Nephron progenitor cell (in vitro differentiated cells): ENCODE measurements at regions not wholly inside any gene's neighbourhood (a gene's known extent, or its start where the extent isn't known, plus 50 kb on each side); places are given as distances from the start of the nearest gene placed in this dataset.

Experiments
- DNase-seq: peaks from one replicate; pipeline ENCODE4 v3.0.0; 2021
- H3K27ac Mint-ChIP-seq: 2 replicates; pipeline ENCODE4 v1.8.0; 2021; ENCODE audit warnings: mild to moderate bottlenecking, moderate library complexity, mixed read lengths
- H3K27me3 Mint-ChIP-seq: 2 replicates; pipeline ENCODE4 v1.8.0; 2021; ENCODE audit warnings: mild to moderate bottlenecking, low read depth, mixed read lengths; ENCODE audit not compliant: poor library complexity
- H3K36me3 Mint-ChIP-seq: 2 replicates; pipeline ENCODE4 v1.8.0; 2021; ENCODE audit warnings: low read depth, mixed read lengths
- H3K4me1 Mint-ChIP-seq: 2 replicates; pipeline ENCODE4 v1.8.0; 2021; ENCODE audit warnings: mixed read lengths
- H3K4me3 Mint-ChIP-seq: 2 replicates; pipeline ENCODE4 v1.8.0; 2021; ENCODE audit warnings: mild to moderate bottlenecking, moderate library complexity, mixed read lengths
- H3K9me3 Mint-ChIP-seq: 2 replicates; pipeline ENCODE4 v1.8.0; 2021; ENCODE audit warnings: mild to moderate bottlenecking, moderate library complexity, mixed read lengths
- CTCF ChIP-seq: fragments of 200-600 bp; sonication (generic); IDR thresholded peaks from 2 replicates; pipeline ENCODE4 v1.5.0; 2021; ENCODE audit warnings: antibody characterized with exemption

DNA sequence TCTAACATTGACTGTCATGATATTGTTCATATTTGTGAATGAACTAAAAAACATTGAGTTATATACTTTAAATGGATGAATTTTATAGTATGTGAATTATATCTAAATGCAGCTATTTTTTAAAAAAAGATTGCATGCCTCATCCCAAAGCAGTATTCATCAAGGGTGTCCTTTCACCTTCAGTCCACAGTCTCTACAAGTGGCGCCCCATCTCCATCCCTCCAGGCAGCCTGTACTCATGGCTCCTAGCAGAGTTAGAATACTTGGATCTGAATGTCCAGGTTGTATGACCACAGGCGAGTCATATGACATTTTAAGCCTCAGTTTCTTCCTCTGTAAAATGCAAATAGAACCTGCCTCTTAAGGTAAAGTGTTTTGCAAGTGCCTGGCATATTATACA lies 69.8 kb downstream of the TMEM100 start:
- Mint-ChIP-seq H3K27ac (no peak overlapping the region), H3K4me1 (peaks cover 22% of the 10 kb centered on the region), H3K36me3 (no peaks in the 10 kb centered on the region), H3K4me3 (no peak overlapping the region), H3K27me3 (peaks cover 4% of the 10 kb centered on the region), H3K9me3 (no peaks in the 10 kb centered on the region)
- DNase-seq: no peak
- TF ChIP-seq CTCF: no peak

- Mint-ChIP-seq H3K27me3 (peaks cover 4% of the 10 kb centered on the region), H3K9me3 (no peaks in the 10 kb centered on the region)
- TF ChIP-seq CTCF: no peak
These were observed 70.4 kb downstream of the TMEM100 start for GRCh38 chr17:55652114-55652823.

GRCh38 chr17:55649957-55650597 lies 72.6 kb downstream of the TMEM100 start:
- no peak for TF ChIP-seq CTCF
- no peak for DNase-seq
- Mint-ChIP-seq H3K4me1 (peaks cover 20% of the 10 kb centered on the region), H3K27ac (no peak overlapping the region), H3K9me3 (no peaks in the 10 kb centered on the region), H3K36me3 (no peaks in the 10 kb centered on the region), H3K4me3 (no peak overlapping the region), H3K27me3 (no peaks in the 10 kb centered on the region)

More at GRCh38 chr17:55652114-55652823, 70.4 kb downstream of the TMEM100 start:
- Mint-ChIP-seq H3K27ac (no peak overlapping the region), H3K4me1 (peaks cover 25% of the 10 kb centered on the region), H3K4me3 (no peak overlapping the region), H3K36me3 (no peaks in the 10 kb centered on the region)
- no peak for DNase-seq

DNA sequence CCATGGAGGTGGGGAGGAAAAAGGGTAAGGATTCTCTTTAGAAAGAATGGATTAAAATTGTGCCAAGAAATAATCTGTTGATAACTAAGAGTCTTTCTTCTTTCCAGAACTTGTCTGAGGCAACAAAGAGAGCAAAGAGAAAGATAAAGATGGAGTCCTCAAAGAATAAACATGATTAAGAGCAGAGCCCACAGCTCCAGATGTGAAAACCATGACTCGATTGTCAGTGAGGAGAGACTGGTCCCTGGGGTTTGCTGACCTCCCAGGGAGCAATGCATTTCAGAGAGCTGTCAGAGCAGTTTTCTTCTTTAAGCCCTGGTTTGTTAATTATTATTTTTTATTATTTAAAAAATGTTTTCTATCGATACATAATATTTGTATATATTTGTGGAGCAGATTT lies 74.6 kb downstream of the TMEM100 start:
- H3K27me3 Mint-ChIP-seq: no peaks in the 10 kb centered on the region
- no peak overlapping the region for H3K4me3 Mint-ChIP-seq
- TF ChIP-seq CTCF: no peak

GRCh38 chr17:55645361-55645760 lies 77.3 kb downstream of the TMEM100 start:
- DNase-seq: no peak
- TF ChIP-seq CTCF: no peak
- Mint-ChIP-seq H3K27me3 (no peaks in the 10 kb centered on the region), H3K27ac (no peak overlapping the region), H3K9me3 (no peaks in the 10 kb centered on the region), H3K4me1 (peaks cover 50% of the 10 kb centered on the region), H3K36me3 (no peaks in the 10 kb centered on the region), H3K4me3 (no peak overlapping the region)

More for the DNA sequence above, 74.6 kb downstream of the TMEM100 start:
- peaks cover 24% of the 10 kb centered on the region for H3K4me1 Mint-ChIP-seq
- H3K9me3 Mint-ChIP-seq: no peaks in the 10 kb centered on the region
- no peaks in the 10 kb centered on the region for H3K36me3 Mint-ChIP-seq
- DNase-seq: no peak
- H3K27ac Mint-ChIP-seq: no peak overlapping the region

- peaks cover 57% of the 10 kb centered on the region for H3K4me1 Mint-ChIP-seq
These were observed 78.3 kb downstream of the TMEM100 start for GRCh38 chr17:55644346-55644745.

More at GRCh38 chr17:55644346-55644745, 78.3 kb downstream of the TMEM100 start:
- no peak for TF ChIP-seq CTCF
- Mint-ChIP-seq H3K4me3 (no peak overlapping the region), H3K27ac (no peak overlapping the region), H3K9me3 (no peaks in the 10 kb centered on the region), H3K27me3 (no peaks in the 10 kb centered on the region), H3K36me3 (no peaks in the 10 kb centered on the region)
- DNase-seq: no peak
